PC-9 (cell line): ENCODE measurements at regions not wholly inside any gene's neighbourhood (a gene's known extent, or its start where the extent isn't known, plus 50 kb on each side); places are given as distances from the start of the nearest gene placed in this dataset.

ENCODE experiments used
- CTCF ChIP-seq: fragments of 200-600 bp; sonication (generic); conservative IDR thresholded peaks from 2 replicates; pipeline ENCODE4 v1.6.1; 2017; ENCODE audit warnings: mixed run types, antibody characterized with exemption, mild to moderate bottlenecking, moderate library complexity
- EZH2 ChIP-seq: fragments of 200-600 bp; sonication (generic); IDR thresholded peaks from 2 replicates; pipeline ENCODE4 v1.8.0; 2017; ENCODE audit warnings: antibody characterized with exemption, low read depth

- TF ChIP-seq EZH2 = no peak
- no peak for TF ChIP-seq CTCF
These were observed 348.7 kb downstream of the SETD4 start for GRCh38 chr21:35711661-35712060.
